ENCODE measurements at regions not wholly inside any gene's neighbourhood (a gene's known extent, or its start where the extent isn't known, plus 50 kb on each side); places are given as distances from the start of the nearest gene placed in this dataset.

DNA sequence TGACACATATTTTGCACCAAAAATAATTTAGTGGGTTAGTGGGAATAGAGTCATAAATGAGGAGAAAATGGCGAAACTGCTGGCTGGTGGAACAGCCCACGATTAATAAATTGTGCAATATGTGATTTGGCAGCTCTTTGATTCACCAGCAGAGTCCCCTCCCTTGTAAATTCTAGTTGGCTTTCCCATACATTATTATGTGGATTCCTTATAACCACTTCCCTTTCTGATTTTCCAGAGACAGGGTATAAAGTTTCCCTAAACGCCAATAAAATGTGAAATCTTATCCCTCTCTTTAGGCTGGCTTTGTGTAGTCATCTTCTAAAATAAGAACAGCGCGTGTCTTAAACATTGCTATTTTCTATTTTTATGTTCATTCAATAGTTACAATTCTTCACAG, 149.4 kb upstream of the FERD3L start:
- Histone ChIP-seq H3K9me3 (ENCODE audit: insufficient read depth, low read depth, low read length) (no peaks in the 10 kb centered on the region), H3K27ac (ENCODE audit: low read depth, low read length) (no peak overlapping the region), H3K4me2 (ENCODE audit: low read length) (no peak overlapping the region), H3K79me2 (ENCODE audit: insufficient read depth, low read length) (no peaks in the 10 kb centered on the region), H3K36me3 (ENCODE audit: insufficient read depth, low read length) (no peaks in the 10 kb centered on the region), H4K20me1 (ENCODE audit: insufficient read depth, low read length) (no peaks in the 10 kb centered on the region), H2AFZ (ENCODE audit: low read depth, low read length) (no peak overlapping the region), H3K4me3 (ENCODE audit: insufficient read depth, low read depth, low read length) (no peak overlapping the region), H3K9ac (ENCODE audit: low read length) (no peak overlapping the region), H3K27me3 (ENCODE audit: insufficient read depth, low read length) (no peaks in the 10 kb centered on the region), H3K4me1 (ENCODE audit: insufficient read depth, low read length) (no peaks in the 10 kb centered on the region)
- no peak for TF ChIP-seq EZH2 (IDR thresholded peaks at IDR 0.05; ENCODE audit: insufficient read depth, low read length)
- TF ChIP-seq, protein P1, sequence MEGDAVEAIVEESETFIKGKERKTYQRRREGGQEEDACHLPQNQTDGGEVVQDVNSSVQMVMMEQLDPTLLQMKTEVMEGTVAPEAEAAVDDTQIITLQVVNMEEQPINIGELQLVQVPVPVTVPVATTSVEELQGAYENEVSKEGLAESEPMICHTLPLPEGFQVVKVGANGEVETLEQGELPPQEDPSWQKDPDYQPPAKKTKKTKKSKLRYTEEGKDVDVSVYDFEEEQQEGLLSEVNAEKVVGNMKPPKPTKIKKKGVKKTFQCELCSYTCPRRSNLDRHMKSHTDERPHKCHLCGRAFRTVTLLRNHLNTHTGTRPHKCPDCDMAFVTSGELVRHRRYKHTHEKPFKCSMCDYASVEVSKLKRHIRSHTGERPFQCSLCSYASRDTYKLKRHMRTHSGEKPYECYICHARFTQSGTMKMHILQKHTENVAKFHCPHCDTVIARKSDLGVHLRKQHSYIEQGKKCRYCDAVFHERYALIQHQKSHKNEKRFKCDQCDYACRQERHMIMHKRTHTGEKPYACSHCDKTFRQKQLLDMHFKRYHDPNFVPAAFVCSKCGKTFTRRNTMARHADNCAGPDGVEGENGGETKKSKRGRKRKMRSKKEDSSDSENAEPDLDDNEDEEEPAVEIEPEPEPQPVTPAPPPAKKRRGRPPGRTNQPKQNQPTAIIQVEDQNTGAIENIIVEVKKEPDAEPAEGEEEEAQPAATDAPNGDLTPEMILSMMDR (IDR thresholded peaks at IDR 0.05; ENCODE audit: insufficient read depth, low read depth, low read length): no peak
- Mint-ChIP-seq H3K27me3 (ENCODE audit: low read depth, unreplicated experiment) (no peaks in the 10 kb centered on the region), H3K36me3 (ENCODE audit: low read depth, unreplicated experiment) (no peaks in the 10 kb centered on the region), H3K4me1 (ENCODE audit: low read depth, unreplicated experiment) (peaks cover 8% of the 10 kb centered on the region), H3K27ac (ENCODE audit: unreplicated experiment) (no peak overlapping the region), H3K9me3 (ENCODE audit: unreplicated experiment) (no peaks in the 10 kb centered on the region), H3K4me3 (ENCODE audit: unreplicated experiment) (no peak overlapping the region)
- no peak for DNase-seq (ENCODE audit: low read depth)
- no peak for FAIRE-seq

DNA sequence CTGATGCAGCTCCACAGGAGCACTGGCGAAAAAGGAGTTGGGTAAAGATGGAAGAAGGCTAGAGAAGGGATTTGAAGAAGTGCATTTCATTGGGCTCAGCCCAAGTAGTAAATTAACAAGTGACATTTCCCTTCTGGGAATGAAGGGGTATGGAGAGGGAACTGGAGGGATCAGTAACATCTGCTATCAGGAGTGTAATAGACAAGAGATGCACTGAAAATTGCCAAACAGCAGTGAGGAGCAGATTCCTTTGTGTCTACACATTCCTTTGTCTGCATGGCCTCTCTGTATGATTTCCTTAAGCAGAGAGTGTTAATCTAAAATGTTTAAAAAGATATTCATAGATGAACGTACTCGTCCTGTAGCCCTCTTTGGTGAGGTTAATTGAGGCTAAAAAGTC, 148.2 kb upstream of the FERD3L start:
- FAIRE-seq (no peak), DNase-seq (ENCODE audit: low read depth) (no peak)
- no peaks in the 10 kb centered on the region for H3K79me2 ChIP-seq (ENCODE audit: insufficient read depth, low read length)
- Mint-ChIP-seq H3K27ac (ENCODE audit: unreplicated experiment) (no peak overlapping the region), H3K9me3 (ENCODE audit: unreplicated experiment) (no peaks in the 10 kb centered on the region), H3K4me3 (ENCODE audit: unreplicated experiment) (no peak overlapping the region), H3K36me3 (ENCODE audit: low read depth, unreplicated experiment) (no peaks in the 10 kb centered on the region), H3K27me3 (ENCODE audit: low read depth, unreplicated experiment) (no peaks in the 10 kb centered on the region), H3K4me1 (ENCODE audit: low read depth, unreplicated experiment) (peaks cover 8% of the 10 kb centered on the region)
- no peak overlapping the region for H3K9ac ChIP-seq (ENCODE audit: low read length)
- H3K27ac ChIP-seq (ENCODE audit: low read depth, low read length): no peak overlapping the region
- H3K4me1 ChIP-seq (ENCODE audit: insufficient read depth, low read length): no peaks in the 10 kb centered on the region
- TF ChIP-seq, protein P1 (IDR thresholded peaks at IDR 0.05; ENCODE audit: insufficient read depth, low read depth, low read length): no peak
- no peak for TF ChIP-seq EZH2 (IDR thresholded peaks at IDR 0.05; ENCODE audit: insufficient read depth, low read length)
- no peaks in the 10 kb centered on the region for H4K20me1 ChIP-seq (ENCODE audit: insufficient read depth, low read length)
- H2AFZ ChIP-seq (ENCODE audit: low read depth, low read length): no peak overlapping the region
- no peaks in the 10 kb centered on the region for H3K9me3 ChIP-seq (ENCODE audit: insufficient read depth, low read depth, low read length)
- H3K27me3 ChIP-seq (ENCODE audit: insufficient read depth, low read length): no peaks in the 10 kb centered on the region
- no peak overlapping the region for H3K4me3 ChIP-seq (ENCODE audit: insufficient read depth, low read depth, low read length)
- no peak overlapping the region for H3K4me2 ChIP-seq (ENCODE audit: low read length)
- no peaks in the 10 kb centered on the region for H3K36me3 ChIP-seq (ENCODE audit: insufficient read depth, low read length)

DNA sequence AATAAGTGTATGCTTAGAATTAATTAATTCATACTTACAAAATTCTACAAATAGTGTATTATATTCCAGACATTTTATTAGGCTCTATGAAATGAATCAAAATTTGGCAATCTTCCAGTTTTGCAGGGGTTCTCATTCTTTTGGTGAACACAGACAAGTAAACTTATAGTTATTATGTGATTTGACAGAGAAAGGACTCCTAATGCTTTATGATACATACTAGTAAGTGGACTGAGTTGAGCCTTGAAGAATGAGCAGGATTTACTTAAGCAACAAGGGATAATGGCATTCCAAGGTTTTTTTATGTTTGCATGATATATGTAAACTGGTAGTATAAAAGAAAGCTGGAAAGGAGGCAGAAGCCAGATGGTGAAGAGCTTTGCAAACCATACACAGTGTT, 145.7 kb upstream of the FERD3L start:
- DNase-seq (ENCODE audit: low read depth) (no peak), FAIRE-seq (no peak)
- Histone ChIP-seq H2AFZ (ENCODE audit: low read depth, low read length) (no peak overlapping the region), H3K79me2 (ENCODE audit: insufficient read depth, low read length) (no peaks in the 10 kb centered on the region), H3K27me3 (ENCODE audit: insufficient read depth, low read length) (no peaks in the 10 kb centered on the region), H3K27ac (ENCODE audit: low read depth, low read length) (no peak overlapping the region), H3K4me2 (ENCODE audit: low read length) (no peak overlapping the region), H3K4me3 (ENCODE audit: insufficient read depth, low read depth, low read length) (no peak overlapping the region), H3K36me3 (ENCODE audit: insufficient read depth, low read length) (no peaks in the 10 kb centered on the region), H3K9ac (ENCODE audit: low read length) (no peak overlapping the region), H3K9me3 (ENCODE audit: insufficient read depth, low read depth, low read length) (no peaks in the 10 kb centered on the region), H3K4me1 (ENCODE audit: insufficient read depth, low read length) (no peaks in the 10 kb centered on the region), H4K20me1 (ENCODE audit: insufficient read depth, low read length) (no peaks in the 10 kb centered on the region)
- H3K4me1 Mint-ChIP-seq (ENCODE audit: low read depth, unreplicated experiment): peaks cover 8% of the 10 kb centered on the region
- H3K9me3 Mint-ChIP-seq (ENCODE audit: unreplicated experiment): no peaks in the 10 kb centered on the region
- no peak overlapping the region for H3K4me3 Mint-ChIP-seq (ENCODE audit: unreplicated experiment)
- H3K36me3 Mint-ChIP-seq (ENCODE audit: low read depth, unreplicated experiment): no peaks in the 10 kb centered on the region
- TF ChIP-seq, protein P1 (IDR thresholded peaks at IDR 0.05; ENCODE audit: insufficient read depth, low read depth, low read length): no peak
- TF ChIP-seq EZH2 (IDR thresholded peaks at IDR 0.05; ENCODE audit: insufficient read depth, low read length): no peak
- no peaks in the 10 kb centered on the region for H3K27me3 Mint-ChIP-seq (ENCODE audit: low read depth, unreplicated experiment)
- no peak overlapping the region for H3K27ac Mint-ChIP-seq (ENCODE audit: unreplicated experiment)
